ENCODE measurements at regions not wholly inside any gene's neighbourhood (a gene's known extent, or its start where the extent isn't known, plus 50 kb on each side); places are given as distances from the start of the nearest gene placed in this dataset.

- no peak for DNase-seq (ENCODE audit: low read depth, low spot score)
- H3K27ac ChIP-seq: no peak overlapping the region
- TF ChIP-seq FOXP2 (optimal IDR thresholded peaks at IDR 0.05; ENCODE audit: control extremely low read depth, extremely low read length, insufficient read depth): no peak
- no peak for TF ChIP-seq POLR2AphosphoS5 (IDR thresholded peaks at IDR 0.05; ENCODE audit: borderline replicate concordance, low read depth, low read length)
- TF ChIP-seq EZH2 (IDR thresholded peaks at IDR 0.05): no peak
- H3K36me3 ChIP-seq (ENCODE audit: insufficient read depth, low read length): no peaks in the 10 kb centered on the region
- H3K4me3 ChIP-seq: no peak overlapping the region
- no peak overlapping the region for H3K9ac ChIP-seq (ENCODE audit: insufficient read length)
- H3K9me3 ChIP-seq (ENCODE audit: low read depth, low read length): peaks cover 5% of the 10 kb centered on the region; the same call in 1 of the 2 replicates
Observed at GRCh38 chr1:164087906-164088453, 471.0 kb upstream of the PBX1 start.

GRCh38 chr1:164092603-164093353 is 466.2 kb upstream of the PBX1 start:
- Histone ChIP-seq H3K36me3 (ENCODE audit: insufficient read depth, low read length) (no peaks in the 10 kb centered on the region), H3K27ac (no peak overlapping the region), H3K4me3 (no peak overlapping the region), H3K9ac (ENCODE audit: insufficient read length) (no peak overlapping the region), H3K9me3 (ENCODE audit: low read depth, low read length) (no peaks in the 10 kb centered on the region; the same call in 1 of the 2 replicates)
- TF ChIP-seq EZH2 (IDR thresholded peaks at IDR 0.05) (no peak), FOXP2 (optimal IDR thresholded peaks at IDR 0.05; ENCODE audit: control extremely low read depth, extremely low read length, insufficient read depth) (no peak), POLR2AphosphoS5 (IDR thresholded peaks at IDR 0.05; ENCODE audit: borderline replicate concordance, low read depth, low read length) (no peak)
- no peak for DNase-seq (ENCODE audit: low read depth, low spot score)

GRCh38 chr1:164093543-164093942 is 465.4 kb upstream of the PBX1 start:
- H3K36me3 ChIP-seq (ENCODE audit: insufficient read depth, low read length): no peaks in the 10 kb centered on the region
- DNase-seq (ENCODE audit: low read depth, low spot score): no peak
- no peak overlapping the region for H3K9ac ChIP-seq (ENCODE audit: insufficient read length)
- H3K4me3 ChIP-seq: no peak overlapping the region
- no peak overlapping the region for H3K27ac ChIP-seq
- no peaks in the 10 kb centered on the region; the same call in 1 of the 2 replicates for H3K9me3 ChIP-seq (ENCODE audit: low read depth, low read length)
- TF ChIP-seq EZH2 (IDR thresholded peaks at IDR 0.05): no peak
- no peak for TF ChIP-seq FOXP2 (optimal IDR thresholded peaks at IDR 0.05; ENCODE audit: control extremely low read depth, extremely low read length, insufficient read depth)
- TF ChIP-seq POLR2AphosphoS5 (IDR thresholded peaks at IDR 0.05; ENCODE audit: borderline replicate concordance, low read depth, low read length): no peak

- DNase-seq (ENCODE audit: low read depth, low spot score): no peak
- TF ChIP-seq POLR2AphosphoS5 (IDR thresholded peaks at IDR 0.05; ENCODE audit: borderline replicate concordance, low read depth, low read length): no peak
- TF ChIP-seq FOXP2 (optimal IDR thresholded peaks at IDR 0.05; ENCODE audit: control extremely low read depth, extremely low read length, insufficient read depth): no peak
- no peak for TF ChIP-seq EZH2 (IDR thresholded peaks at IDR 0.05)
- H3K9ac ChIP-seq (ENCODE audit: insufficient read length): no peak overlapping the region
- no peak overlapping the region for H3K4me3 ChIP-seq
- no peak overlapping the region for H3K27ac ChIP-seq
- H3K9me3 ChIP-seq (ENCODE audit: low read depth, low read length): no peaks in the 10 kb centered on the region
- H3K36me3 ChIP-seq (ENCODE audit: insufficient read depth, low read length): no peaks in the 10 kb centered on the region
Observed at GRCh38 chr1:164101802-164102201, 457.2 kb upstream of the PBX1 start.

- Histone ChIP-seq H3K4me3 (no peak overlapping the region), H3K27ac (no peak overlapping the region), H3K9me3 (ENCODE audit: low read depth, low read length) (no peaks in the 10 kb centered on the region), H3K36me3 (ENCODE audit: insufficient read depth, low read length) (no peaks in the 10 kb centered on the region), H3K9ac (ENCODE audit: insufficient read length) (no peak overlapping the region)
- DNase-seq (ENCODE audit: low read depth, low spot score): no peak
- no peak for TF ChIP-seq EZH2 (IDR thresholded peaks at IDR 0.05)
- no peak for TF ChIP-seq POLR2AphosphoS5 (IDR thresholded peaks at IDR 0.05; ENCODE audit: borderline replicate concordance, low read depth, low read length)
- TF ChIP-seq FOXP2 (optimal IDR thresholded peaks at IDR 0.05; ENCODE audit: control extremely low read depth, extremely low read length, insufficient read depth): no peak
Observed at GRCh38 chr1:164131949-164132348, 427.0 kb upstream of the PBX1 start.

- Histone ChIP-seq H3K4me3 (no peak overlapping the region), H3K9ac (ENCODE audit: insufficient read length) (no peak overlapping the region), H3K36me3 (ENCODE audit: insufficient read depth, low read length) (no peaks in the 10 kb centered on the region), H3K9me3 (ENCODE audit: low read depth, low read length) (no peaks in the 10 kb centered on the region), H3K27ac (no peak overlapping the region)
- TF ChIP-seq POLR2AphosphoS5 (IDR thresholded peaks at IDR 0.05; ENCODE audit: borderline replicate concordance, low read depth, low read length): no peak
- TF ChIP-seq FOXP2 (optimal IDR thresholded peaks at IDR 0.05; ENCODE audit: control extremely low read depth, extremely low read length, insufficient read depth): no peak
- no peak for TF ChIP-seq EZH2 (IDR thresholded peaks at IDR 0.05)
- no peak for DNase-seq (ENCODE audit: low read depth, low spot score)
Observed at GRCh38 chr1:164137273-164137925, 421.6 kb upstream of the PBX1 start.

GRCh38 chr1:164141797-164142196 is 417.2 kb upstream of the PBX1 start:
- Histone ChIP-seq H3K9ac (ENCODE audit: insufficient read length) (no peak overlapping the region), H3K27ac (no peak overlapping the region), H3K9me3 (ENCODE audit: low read depth, low read length) (no peaks in the 10 kb centered on the region), H3K4me3 (no peak overlapping the region), H3K36me3 (ENCODE audit: insufficient read depth, low read length) (no peaks in the 10 kb centered on the region)
- TF ChIP-seq FOXP2 (optimal IDR thresholded peaks at IDR 0.05; ENCODE audit: control extremely low read depth, extremely low read length, insufficient read depth) (no peak), EZH2 (IDR thresholded peaks at IDR 0.05) (no peak), POLR2AphosphoS5 (IDR thresholded peaks at IDR 0.05; ENCODE audit: borderline replicate concordance, low read depth, low read length) (no peak)
- DNase-seq (ENCODE audit: low read depth, low spot score): no peak

GRCh38 chr1:164154622-164155021 is 404.4 kb upstream of the PBX1 start:
- no peak overlapping the region for H3K9ac ChIP-seq (ENCODE audit: insufficient read length)

More at GRCh38 chr1:164154622-164155021, 404.4 kb upstream of the PBX1 start:
- no peak for DNase-seq (ENCODE audit: low read depth, low spot score)
- TF ChIP-seq FOXP2 (optimal IDR thresholded peaks at IDR 0.05; ENCODE audit: control extremely low read depth, extremely low read length, insufficient read depth) (no peak), POLR2AphosphoS5 (IDR thresholded peaks at IDR 0.05; ENCODE audit: borderline replicate concordance, low read depth, low read length) (no peak), EZH2 (IDR thresholded peaks at IDR 0.05) (no peak)
- H3K9me3 ChIP-seq (ENCODE audit: low read depth, low read length): no peaks in the 10 kb centered on the region
- no peak overlapping the region for H3K27ac ChIP-seq
- no peak overlapping the region for H3K4me3 ChIP-seq
- no peaks in the 10 kb centered on the region for H3K36me3 ChIP-seq (ENCODE audit: insufficient read depth, low read length)
